ENCODE measurements at regions not wholly inside any gene's neighbourhood (a gene's known extent, or its start where the extent isn't known, plus 50 kb on each side); places are given as distances from the start of the nearest gene placed in this dataset.

- Histone ChIP-seq H3K27me3 (ENCODE audit: control insufficient read depth in 1 of 2, insufficient read depth in 2 of 2, low read length in 2 of 2) (no peaks in the 10 kb centered on the region), H3K4me3 (replicated peaks in 1 of 3; ENCODE audit: insufficient read depth in 1 of 3, low read depth in 2 of 3, low read length in 3 of 3) (no peak overlapping the region), H3K36me3 (replicated peaks in 1 of 2; ENCODE audit: control insufficient read depth in 1 of 2, insufficient read depth in 2 of 2, low read length in 2 of 2) (no peaks in the 10 kb centered on the region), H3K9ac (ENCODE audit: insufficient read depth, low read depth, low read length) (no peak overlapping the region), H3K4me1 (ENCODE audit: insufficient read depth, low read length) (peaks cover 16% of the 10 kb centered on the region), H2AFZ (ENCODE audit: low read length) (no peak overlapping the region), H3K79me2 (ENCODE audit: insufficient read depth, low read length) (no peaks in the 10 kb centered on the region), H3K4me2 (ENCODE audit: low read depth, low read length) (no peak overlapping the region), H4K20me1 (ENCODE audit: insufficient read depth, low read length) (no peaks in the 10 kb centered on the region), H3K27ac (ENCODE audit: extremely low read length, insufficient read depth, low read length) (no peak overlapping the region), H3K9me3 (ENCODE audit: low read length) (no peaks in the 10 kb centered on the region)
- no peak for DNase-seq (ENCODE audit: low spot score)
- intact Hi-C loops (cut with micrococcal nuclease; ENCODE audit: unreplicated experiment) (no loop called here), in situ Hi-C loops (cut with HindIII; ENCODE audit: extremely low pct_ligation_motif_present, low pct_unique_long_range_greater_than_20kb) (no loop called here)
- FAIRE-seq, result no peak
- POLR2A ChIA-PET, result no interaction called here
- TF ChIP-seq ZNF225 (CRISPR knock-in tag; IDR thresholded peaks at IDR 0.05) (no peak), ZNF883 (CRISPR knock-in tag; IDR thresholded peaks at IDR 0.05; ENCODE audit: not compliant biosample characterization) (no peak), ZNF407 (CRISPR knock-in tag; IDR thresholded peaks at IDR 0.05; ENCODE audit: not compliant biosample characterization) (no peak)
- ATAC-seq, result no peak
- CTCF ChIA-PET (ENCODE audit: low intra/inter-chr PET ratio, low total read pairs), result no interaction called here
- no TSS peak for BruUV-seq (replicated peaks)
Observed at GRCh38 chr4:54475546-54475945, 182.2 kb upstream of the KIT start.
